ENCODE measurements at regions not wholly inside any gene's neighbourhood (a gene's known extent, or its start where the extent isn't known, plus 50 kb on each side); places are given as distances from the start of the nearest gene placed in this dataset.

DNA sequence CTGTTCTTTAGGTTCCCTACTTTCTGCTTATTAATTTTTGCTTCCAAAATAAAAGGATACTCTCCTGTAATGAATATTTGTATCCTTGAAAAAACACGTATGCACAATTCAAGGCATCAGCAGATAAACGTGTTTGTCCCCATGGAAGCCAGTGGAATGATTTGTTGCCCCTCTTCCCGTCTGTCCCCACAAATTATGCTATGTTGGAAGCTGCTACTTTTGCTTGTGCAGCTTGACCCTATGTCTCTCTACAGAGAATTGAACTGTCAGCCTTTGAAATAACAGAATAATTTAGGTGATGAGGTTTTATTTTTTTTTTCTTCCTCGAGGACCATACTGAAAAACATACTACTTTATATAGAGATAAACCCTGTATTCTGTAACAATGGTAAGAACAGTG is 401.5 kb upstream of the GOLIM4 start:
- TF ChIP-seq, protein P1, sequence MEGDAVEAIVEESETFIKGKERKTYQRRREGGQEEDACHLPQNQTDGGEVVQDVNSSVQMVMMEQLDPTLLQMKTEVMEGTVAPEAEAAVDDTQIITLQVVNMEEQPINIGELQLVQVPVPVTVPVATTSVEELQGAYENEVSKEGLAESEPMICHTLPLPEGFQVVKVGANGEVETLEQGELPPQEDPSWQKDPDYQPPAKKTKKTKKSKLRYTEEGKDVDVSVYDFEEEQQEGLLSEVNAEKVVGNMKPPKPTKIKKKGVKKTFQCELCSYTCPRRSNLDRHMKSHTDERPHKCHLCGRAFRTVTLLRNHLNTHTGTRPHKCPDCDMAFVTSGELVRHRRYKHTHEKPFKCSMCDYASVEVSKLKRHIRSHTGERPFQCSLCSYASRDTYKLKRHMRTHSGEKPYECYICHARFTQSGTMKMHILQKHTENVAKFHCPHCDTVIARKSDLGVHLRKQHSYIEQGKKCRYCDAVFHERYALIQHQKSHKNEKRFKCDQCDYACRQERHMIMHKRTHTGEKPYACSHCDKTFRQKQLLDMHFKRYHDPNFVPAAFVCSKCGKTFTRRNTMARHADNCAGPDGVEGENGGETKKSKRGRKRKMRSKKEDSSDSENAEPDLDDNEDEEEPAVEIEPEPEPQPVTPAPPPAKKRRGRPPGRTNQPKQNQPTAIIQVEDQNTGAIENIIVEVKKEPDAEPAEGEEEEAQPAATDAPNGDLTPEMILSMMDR (IDR thresholded peaks at IDR 0.05): no peak
- TF ChIP-seq POLR2A (IDR thresholded peaks at IDR 0.05): no peak

Data from adrenal gland (tissue), 5 donors.